HepG2 (cell line): ENCODE measurements at regions not wholly inside any gene's neighbourhood (a gene's known extent, or its start where the extent isn't known, plus 50 kb on each side); places are given as distances from the start of the nearest gene placed in this dataset.

Experiments used
- ATAC-seq: fragments of 200-7000 bp; cut with Tn5 transposase; 3 replicates; pipeline ENCODE4 v1.9.1; 2020; ENCODE audit warnings: mild to moderate bottlenecking, moderate library complexity
- BruUV-seq: library from RNA; stranded (reverse); fragments of 400-500 nt; replicated peaks from 2 replicates; lab custom pipeline; 2021; lab: Mats Ljungman, UMichigan
- CTCF ChIA-PET: fragments of 300-600 bp; formaldehyde crosslinking; extraction: SDS; loops from one replicate; lab custom pipeline; 2021; ENCODE audit warnings: low total read pairs, inconsistent platforms, low intra/inter-chr PET ratio; lab: Yijun Ruan, JAX
- POLR2A ChIA-PET: fragments of 350-600 bp; sonication (Branson Sonifier 250); formaldehyde crosslinking; loops from one replicate; lab custom pipeline; 2020; ENCODE audit warnings: antibody characterized with exemption, inconsistent platforms; lab: Yijun Ruan, JAX
- DNase-seq: peaks from one replicate; pipeline ENCODE4 v3.0.0-alpha.2; 2015; ENCODE audit warnings: low spot score
- FAIRE-seq: peaks from 3 replicates; lab custom pipeline; 2011; peaks lifted over from hg19 to GRCh38; lab: Jason Lieb, UNC
- H2AFZ ChIP-seq: one replicate; pipeline ENCODE4 v1.6.1; 2011; ENCODE audit warnings: low read length, inconsistent platforms
- H3K27ac ChIP-seq: fragments of 300-600 bp; 3 replicates; pipeline ENCODE4 v1.8.0; 2011; ENCODE audit warnings: mixed run types, mild to moderate bottlenecking, mixed read lengths, low read length, inconsistent platforms; ENCODE audit not compliant: insufficient read depth; ENCODE audit errors: extremely low read length
- H3K27me3 ChIP-seq, 2 experiments: fragments of 200-600 bp in 1 of 2; 2 replicates in 1 of 2; 3 replicates in 1 of 2; pipeline versions ENCODE4 v1.6.0 to v1.8.0; 2011; ENCODE audit warnings: low read length in 2 of 2, mild to moderate bottlenecking in 2 of 2, moderate library complexity in 2 of 2, inconsistent platforms in 1 of 2; ENCODE audit not compliant: insufficient read depth in 2 of 2, control insufficient read depth in 1 of 2
- H3K36me3 ChIP-seq, 2 experiments: fragments of 200-600 bp in 1 of 2; replicated peaks in 1 of 2; 2 replicates in 1 of 2; 3 replicates in 1 of 2; pipeline versions ENCODE4 v1.5.1 to v1.8.0; 2011; ENCODE audit warnings: low read length in 2 of 2, inconsistent platforms in 1 of 2; ENCODE audit not compliant: insufficient read depth in 2 of 2, control insufficient read depth in 1 of 2
- H3K4me1 ChIP-seq: 2 replicates; pipeline ENCODE4 v1.5.1; 2012; ENCODE audit warnings: low read length, inconsistent platforms; ENCODE audit not compliant: insufficient read depth
- H3K4me2 ChIP-seq: 2 replicates; pipeline ENCODE4 v1.6.0; 2011; ENCODE audit warnings: low read depth, low read length, inconsistent platforms
- H3K4me3 ChIP-seq, 3 experiments: fragments of 200-600 bp in 1 of 3; sonication (generic), shearing (Covaris generic) in 1 of 3; replicated peaks in 1 of 3; 2 replicates each; pipeline ENCODE4 v1.5.1; 2011 to 2016; ENCODE audit warnings: low read length in 3 of 3, inconsistent platforms in 2 of 3, low read depth in 2 of 3, mild to moderate bottlenecking in 2 of 3, control low read depth in 1 of 3, mixed read lengths in 1 of 3; ENCODE audit not compliant: insufficient read depth in 1 of 3
- H3K79me2 ChIP-seq: one replicate; pipeline ENCODE4 v1.6.1; 2011; ENCODE audit warnings: low read length, inconsistent platforms; ENCODE audit not compliant: insufficient read depth
- H3K9ac ChIP-seq: 2 replicates; pipeline ENCODE4 v1.6.0; 2011; ENCODE audit warnings: mild to moderate bottlenecking, low read depth, low read length, inconsistent platforms; ENCODE audit not compliant: insufficient read depth
- H3K9me3 ChIP-seq: 2 replicates; pipeline ENCODE4 v1.5.1; 2012; ENCODE audit warnings: mild to moderate bottlenecking, low read length
- H4K20me1 ChIP-seq: 2 replicates; pipeline ENCODE4 v1.6.0; 2011; ENCODE audit warnings: inconsistent platforms, mild to moderate bottlenecking, low read length, moderate library complexity; ENCODE audit not compliant: insufficient read depth
- CEBPB ChIP-seq: IDR thresholded peaks from 2 replicates; pipeline ENCODE4 v1.6.1; 2011; ENCODE audit warnings: low read depth, low read length, improper control_type of control experiment, borderline replicate concordance
- RERE ChIP-seq: IDR thresholded peaks from 2 replicates; pipeline ENCODE4 v1.6.1; 2016; ENCODE audit warnings: low read depth, missing genetic modification reagents, missing compliant biosample characterization
- ZNF317 ChIP-seq: sonication (generic); formaldehyde crosslinking; IDR thresholded peaks from 2 replicates; pipeline ENCODE4 v1.5.0; 2020; ENCODE audit warnings: mild to moderate bottlenecking, missing genetic modification reagents
- ZNF724P ChIP-seq: sonication (generic); formaldehyde crosslinking; IDR thresholded peaks from 2 replicates; pipeline ENCODE4 v1.8.0; 2022; ENCODE audit warnings: missing genetic modification reagents, borderline replicate concordance
- WGBS: methylation state at CpG from one replicate; pipeline ENCODE4 v1.1.6; 2017; ENCODE audit warnings: low lambda C conversion rate; 5-methylcytosine and 5-hydroxymethylcytosine counted together
- in situ Hi-C: cut with HindIII; loops from 2 replicates; pipeline ENCODE4 v1.10.0; 2017; ENCODE audit warnings: low pct_unique_long_range_greater_than_20kb; ENCODE audit not compliant: extremely low pct_ligation_motif_present
- intact Hi-C: fragments of 100-400 bp; cut with micrococcal nuclease; formaldehyde crosslinking; loops from one replicate; pipeline ENCODE4 v1.10.0; 2022; ENCODE audit not compliant: unreplicated experiment

- H4K20me1 ChIP-seq = no peaks in the 10 kb centered on the region
- H3K9ac ChIP-seq = no peak overlapping the region
- BruUV-seq = no TSS peak
- in situ Hi-C loops = no loop called here
- no peak overlapping the region for H3K4me2 ChIP-seq
- no peaks in the 10 kb centered on the region for H3K4me1 ChIP-seq
- H3K4me3 ChIP-seq = no peak overlapping the region
- ChIA-PET POLR2A (no interaction called here), CTCF (no interaction called here)
- DNase-seq (no peak), FAIRE-seq (no peak), ATAC-seq (no peak)
- peaks cover 90% of the 10 kb centered on the region for H3K9me3 ChIP-seq
- H2AFZ ChIP-seq = no peak overlapping the region
- no peaks in the 10 kb centered on the region for H3K36me3 ChIP-seq
- 0% methylated on average over 1 of the region's 1 CpG for WGBS
- no peaks in the 10 kb centered on the region for H3K79me2 ChIP-seq
- no peaks in the 10 kb centered on the region for H3K27me3 ChIP-seq
- H3K27ac ChIP-seq = no peak overlapping the region
- peak; percentile 85 for TF ChIP-seq ZNF317 (CRISPR knock-in tag)
- TF ChIP-seq ZNF724P = no peak
- intact Hi-C loops = no loop called here
These were observed 1373.9 kb upstream of the CELF2 start for GRCh38 chr10:9643782-9644181.

GRCh38 chr10:9645404-9645803 lies 1372.3 kb upstream of the CELF2 start:
- Histone ChIP-seq H3K27me3 (no peaks in the 10 kb centered on the region), H3K4me2 (no peak overlapping the region), H4K20me1 (no peaks in the 10 kb centered on the region), H3K79me2 (no peaks in the 10 kb centered on the region), H3K9me3 (peaks cover 85% of the 10 kb centered on the region), H3K4me1 (no peaks in the 10 kb centered on the region), H3K9ac (no peak overlapping the region), H3K36me3 (no peaks in the 10 kb centered on the region), H3K4me3 (no peak overlapping the region), H3K27ac (no peak overlapping the region), H2AFZ (no peak overlapping the region)
- intact Hi-C loops = no loop called here
- ATAC-seq = no peak
- no peak for FAIRE-seq
- POLR2A ChIA-PET = no interaction called here
- CTCF ChIA-PET = no interaction called here
- in situ Hi-C loops = no loop called here
- no TSS peak for BruUV-seq
- no peak for DNase-seq
- TF ChIP-seq CEBPB = peak; percentile 69; the same call in 1 of the 2 replicates
- no peak for TF ChIP-seq RERE (CRISPR knock-in tag)
- 2% methylated on average over 3 of the region's 3 CpGs for WGBS
